ENCODE measurements at regions not wholly inside any gene's neighbourhood (a gene's known extent, or its start where the extent isn't known, plus 50 kb on each side); places are given as distances from the start of the nearest gene placed in this dataset.

GRCh38 chr4:121517241-121517640 is 136.4 kb upstream of the QRFPR start (continued):
- TF ChIP-seq SP1 (CRISPR knock-in tag; conservative IDR thresholded peaks at IDR 0.05) (no peak), MYBL2 (CRISPR knock-in tag; IDR thresholded peaks at IDR 0.05) (no peak), ZBTB21 (CRISPR knock-in tag; IDR thresholded peaks at IDR 0.05; ENCODE audit: borderline replicate concordance) (no peak), GABPB1 (CRISPR knock-in tag; IDR thresholded peaks at IDR 0.05) (no peak), ELF4 (CRISPR knock-in tag; IDR thresholded peaks at IDR 0.05; ENCODE audit: low read depth) (no peak), TEAD4 (CRISPR knock-in tag; IDR thresholded peaks at IDR 0.05) (no peak), RELA (CRISPR knock-in tag; IDR thresholded peaks at IDR 0.05; ENCODE audit: borderline replicate concordance) (no peak)
- TF ChIP-seq, protein P1, sequence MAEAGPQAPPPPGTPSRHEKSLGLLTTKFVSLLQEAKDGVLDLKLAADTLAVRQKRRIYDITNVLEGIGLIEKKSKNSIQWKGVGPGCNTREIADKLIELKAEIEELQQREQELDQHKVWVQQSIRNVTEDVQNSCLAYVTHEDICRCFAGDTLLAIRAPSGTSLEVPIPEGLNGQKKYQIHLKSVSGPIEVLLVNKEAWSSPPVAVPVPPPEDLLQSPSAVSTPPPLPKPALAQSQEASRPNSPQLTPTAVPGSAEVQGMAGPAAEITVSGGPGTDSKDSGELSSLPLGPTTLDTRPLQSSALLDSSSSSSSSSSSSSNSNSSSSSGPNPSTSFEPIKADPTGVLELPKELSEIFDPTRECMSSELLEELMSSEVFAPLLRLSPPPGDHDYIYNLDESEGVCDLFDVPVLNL (CRISPR knock-in tag; IDR thresholded peaks at IDR 0.05; ENCODE audit: borderline replicate concordance, low read depth), result no peak
- TF ChIP-seq, protein P2, sequence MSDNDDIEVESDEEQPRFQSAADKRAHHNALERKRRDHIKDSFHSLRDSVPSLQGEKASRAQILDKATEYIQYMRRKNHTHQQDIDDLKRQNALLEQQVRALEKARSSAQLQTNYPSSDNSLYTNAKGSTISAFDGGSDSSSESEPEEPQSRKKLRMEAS (CRISPR knock-in tag; IDR thresholded peaks at IDR 0.05), result no peak

DNA sequence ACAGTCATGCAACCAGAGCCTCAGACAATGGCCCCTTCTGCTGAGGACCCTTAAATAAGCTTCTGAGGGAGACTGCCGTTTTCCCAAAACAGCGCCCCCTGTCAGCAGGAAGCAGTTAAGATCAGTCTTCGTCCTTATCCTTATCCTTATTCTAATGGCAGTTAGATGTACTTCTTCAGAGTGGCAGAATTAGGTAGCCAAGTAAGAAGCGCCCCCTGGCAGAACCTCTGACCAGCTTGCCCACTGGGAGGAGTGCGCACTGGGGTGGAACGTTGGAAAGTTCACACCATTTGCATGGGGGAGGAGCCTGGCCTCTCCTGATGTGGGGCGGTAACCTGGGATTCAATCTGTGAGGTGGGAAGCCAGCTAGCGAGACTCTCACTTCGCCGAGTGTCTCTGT is 133.6 kb upstream of the QRFPR start:
- CTCF ChIA-PET, result interaction anchor here (0.6 to 1.7 kb wide), 32 partner anchors 9 to 223 kb away, joined by 3 to 26 read pairs (median 4); no protein-coding TSS in a partner anchor
- no peak overlapping the region for H3K4me3 Mint-ChIP-seq
- peak; percentile 100 for ATAC-seq

GRCh38 chr4:121510341-121510874 is 129.6 kb upstream of the QRFPR start:
- DNase-seq (ENCODE audit: low spot score), result no peak
- ChIA-PET POLR2A (no interaction called here), CTCF (no interaction called here)
- Mint-ChIP-seq H3K27ac (no peak overlapping the region), H3K4me3 (no peak overlapping the region), H3K27me3 (ENCODE audit: low read depth) (no peaks in the 10 kb centered on the region), H3K9me3 (no peaks in the 10 kb centered on the region), H3K36me3 (no peaks in the 10 kb centered on the region), H3K4me1 (no peaks in the 10 kb centered on the region)
- ATAC-seq, result no peak
- no peak for TF ChIP-seq CDX4 (CRISPR knock-in tag; IDR thresholded peaks at IDR 0.05; ENCODE audit: borderline replicate concordance)
- no peak for TF ChIP-seq TP53 (CRISPR knock-in tag; IDR thresholded peaks at IDR 0.05)
- TF ChIP-seq USF2 (CRISPR knock-in tag; IDR thresholded peaks at IDR 0.05), result no peak
- TF ChIP-seq, protein P3, sequence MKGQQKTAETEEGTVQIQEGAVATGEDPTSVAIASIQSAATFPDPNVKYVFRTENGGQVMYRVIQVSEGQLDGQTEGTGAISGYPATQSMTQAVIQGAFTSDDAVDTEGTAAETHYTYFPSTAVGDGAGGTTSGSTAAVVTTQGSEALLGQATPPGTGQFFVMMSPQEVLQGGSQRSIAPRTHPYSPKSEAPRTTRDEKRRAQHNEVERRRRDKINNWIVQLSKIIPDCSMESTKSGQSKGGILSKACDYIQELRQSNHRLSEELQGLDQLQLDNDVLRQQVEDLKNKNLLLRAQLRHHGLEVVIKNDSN (CRISPR knock-in tag; IDR thresholded peaks at IDR 0.05), result no peak
- no peak for TF ChIP-seq ZNF232 (CRISPR knock-in tag; IDR thresholded peaks at IDR 0.05)
- no peak for TF ChIP-seq MYBL2 (CRISPR knock-in tag; IDR thresholded peaks at IDR 0.05)
- no peak for TF ChIP-seq CREM (CRISPR knock-in tag; IDR thresholded peaks at IDR 0.05)
- no peak for TF ChIP-seq ERG (CRISPR knock-in tag; IDR thresholded peaks at IDR 0.05)
- no peak for TF ChIP-seq ESRRA (CRISPR knock-in tag; IDR thresholded peaks at IDR 0.05; ENCODE audit: borderline replicate concordance)
- no peak for TF ChIP-seq JAZF1 (CRISPR knock-in tag; IDR thresholded peaks at IDR 0.05)
- no peak for TF ChIP-seq TCF7 (CRISPR knock-in tag; IDR thresholded peaks at IDR 0.05; ENCODE audit: low read depth)

More for the DNA sequence above, 133.6 kb upstream of the QRFPR start:
- Mint-ChIP-seq H3K4me1 (no peaks in the 10 kb centered on the region), H3K9me3 (peaks cover 6% of the 10 kb centered on the region), H3K27ac (no peak overlapping the region), H3K36me3 (no peaks in the 10 kb centered on the region), H3K27me3 (ENCODE audit: low read depth) (no peaks in the 10 kb centered on the region)
- no peak for TF ChIP-seq ATF6 (CRISPR knock-in tag; IDR thresholded peaks at IDR 0.05)
- TF ChIP-seq SOX15 (CRISPR knock-in tag; IDR thresholded peaks at IDR 0.05), result no peak
- TF ChIP-seq, protein P4, sequence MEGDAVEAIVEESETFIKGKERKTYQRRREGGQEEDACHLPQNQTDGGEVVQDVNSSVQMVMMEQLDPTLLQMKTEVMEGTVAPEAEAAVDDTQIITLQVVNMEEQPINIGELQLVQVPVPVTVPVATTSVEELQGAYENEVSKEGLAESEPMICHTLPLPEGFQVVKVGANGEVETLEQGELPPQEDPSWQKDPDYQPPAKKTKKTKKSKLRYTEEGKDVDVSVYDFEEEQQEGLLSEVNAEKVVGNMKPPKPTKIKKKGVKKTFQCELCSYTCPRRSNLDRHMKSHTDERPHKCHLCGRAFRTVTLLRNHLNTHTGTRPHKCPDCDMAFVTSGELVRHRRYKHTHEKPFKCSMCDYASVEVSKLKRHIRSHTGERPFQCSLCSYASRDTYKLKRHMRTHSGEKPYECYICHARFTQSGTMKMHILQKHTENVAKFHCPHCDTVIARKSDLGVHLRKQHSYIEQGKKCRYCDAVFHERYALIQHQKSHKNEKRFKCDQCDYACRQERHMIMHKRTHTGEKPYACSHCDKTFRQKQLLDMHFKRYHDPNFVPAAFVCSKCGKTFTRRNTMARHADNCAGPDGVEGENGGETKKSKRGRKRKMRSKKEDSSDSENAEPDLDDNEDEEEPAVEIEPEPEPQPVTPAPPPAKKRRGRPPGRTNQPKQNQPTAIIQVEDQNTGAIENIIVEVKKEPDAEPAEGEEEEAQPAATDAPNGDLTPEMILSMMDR (IDR thresholded peaks at IDR 0.05), result peak; percentile 70
- TF ChIP-seq ZNF317 (CRISPR knock-in tag; IDR thresholded peaks at IDR 0.05; ENCODE audit: borderline replicate concordance, low read depth), result no peak
- DNase-seq (ENCODE audit: low spot score), result peak; percentile 71
- POLR2A ChIA-PET, result no interaction called here

Data from WTC11 (cell line).